IMR-90 (cell line): ENCODE measurements at regions not wholly inside any gene's neighbourhood (a gene's known extent, or its start where the extent isn't known, plus 50 kb on each side); places are given as distances from the start of the nearest gene placed in this dataset.

Source experiments
- ATAC-seq: fragments of 200-7000 bp; cut with Tn5 transposase; 2 replicates; pipeline ENCODE4 v1.9.1; 2020; ENCODE audit warnings: low read depth, mild to moderate bottlenecking, moderate library complexity
- BruUV-seq: library from RNA; stranded (reverse); fragments of 400-500 nt; replicated peaks from 2 replicates; lab custom pipeline; 2021; lab: Mats Ljungman, UMichigan
- CTCF ChIA-PET: fragments of 300-600 bp; formaldehyde crosslinking; extraction: SDS; loops from one replicate; lab custom pipeline; 2021; ENCODE audit warnings: antibody characterized with exemption; lab: Yijun Ruan, JAX
- POLR2A ChIA-PET: fragments of 300-600 bp; sonication (Branson Sonifier 250); formaldehyde crosslinking; loops from one replicate; lab custom pipeline; 2022; ENCODE audit warnings: antibody characterized with exemption; ENCODE audit not compliant: unreplicated experiment; lab: Charles Lee
- DNase-seq: peaks from one replicate; pipeline ENCODE4 v3.0.0; 2013
- H2AFZ ChIP-seq: replicated peaks from 2 replicates; pipeline ENCODE3; 2013; ENCODE audit warnings: low read length, mild to moderate bottlenecking; ENCODE audit not compliant: poor library complexity
- H2AK5ac ChIP-seq: 2 replicates; pipeline ENCODE4 v1.6.1; 2013; ENCODE audit warnings: low read depth, low read length, inconsistent platforms
- H2AK9ac ChIP-seq: replicated peaks from 2 replicates; pipeline ENCODE3; 2013; ENCODE audit warnings: mild to moderate bottlenecking, low read depth, low read length, moderate library complexity; ENCODE audit not compliant: poor library complexity
- H2BK120ac ChIP-seq: 2 replicates; pipeline ENCODE4 v1.6.1; 2013; ENCODE audit warnings: low read depth, low read length, inconsistent platforms
- H2BK15ac ChIP-seq: 3 replicates; pipeline ENCODE4 v1.6.1; 2013; ENCODE audit warnings: low read depth, low read length, inconsistent platforms
- H2BK20ac ChIP-seq: 2 replicates; pipeline ENCODE4 v1.6.1; 2013; ENCODE audit warnings: low read depth, mild to moderate bottlenecking, inconsistent platforms, low read length, moderate library complexity
- H2BK5ac ChIP-seq: 2 replicates; pipeline ENCODE4 v1.6.1; 2013; ENCODE audit warnings: mild to moderate bottlenecking, low read depth, low read length, inconsistent platforms; ENCODE audit not compliant: poor library complexity, severe bottlenecking
- H3K14ac ChIP-seq: replicated peaks from 2 replicates; pipeline ENCODE4 v1.6.1; 2013; ENCODE audit warnings: low read depth, low read length, inconsistent platforms
- H3K18ac ChIP-seq: 2 replicates; pipeline ENCODE4 v1.6.1; 2013; ENCODE audit warnings: low read depth, low read length, control low read depth
- H3K23ac ChIP-seq: 2 replicates; pipeline ENCODE4 v1.6.1; 2013; ENCODE audit warnings: low read depth, low read length, inconsistent platforms
- H3K27ac ChIP-seq: 2 replicates; pipeline ENCODE4 v1.5.1; 2013; ENCODE audit warnings: mild to moderate bottlenecking, control low read depth, low read length; ENCODE audit not compliant: insufficient read depth
- H3K27me3 ChIP-seq: 2 replicates; pipeline ENCODE4 v1.6.1; 2013; ENCODE audit warnings: low read length; ENCODE audit not compliant: control insufficient read depth, insufficient read depth
- H3K36me3 ChIP-seq: 2 replicates; pipeline ENCODE4 v1.6.1; 2013; ENCODE audit warnings: low read length, mixed read lengths; ENCODE audit not compliant: control insufficient read depth, insufficient read depth
- H3K4ac ChIP-seq: 2 replicates; pipeline ENCODE4 v1.6.1; 2013; ENCODE audit warnings: low read depth, low read length, inconsistent platforms
- H3K4me1 ChIP-seq: 2 replicates; pipeline ENCODE4 v1.6.1; 2013; ENCODE audit warnings: low read length, mixed read lengths; ENCODE audit not compliant: control insufficient read depth, insufficient read depth
- H3K4me2 ChIP-seq: 2 replicates; pipeline ENCODE4 v1.6.1; 2013; ENCODE audit warnings: low read depth, mild to moderate bottlenecking, control low read depth, low read length, moderate library complexity
- H3K4me3 ChIP-seq: 2 replicates; pipeline ENCODE4 v1.5.1; 2013; ENCODE audit warnings: low read depth, mild to moderate bottlenecking, control low read depth, low read length, moderate library complexity; ENCODE audit not compliant: insufficient read depth
- H3K56ac ChIP-seq: 2 replicates; pipeline ENCODE4 v1.6.1; 2013; ENCODE audit warnings: low read length, inconsistent platforms; ENCODE audit not compliant: insufficient read depth; ENCODE audit errors: extremely low read depth
- H3K79me1 ChIP-seq, 2 experiments: 2 replicates each; pipeline ENCODE4 v1.6.1; 2013; ENCODE audit warnings: low read length in 2 of 2, inconsistent platforms in 1 of 2, low read depth in 1 of 2
- H3K9ac ChIP-seq: 2 replicates; pipeline ENCODE4 v1.6.1; 2013; ENCODE audit warnings: low read depth, low read length, control low read depth
- H3K9me1 ChIP-seq: 2 replicates; pipeline ENCODE4 v1.6.1; 2013; ENCODE audit warnings: low read length, inconsistent platforms; ENCODE audit not compliant: insufficient read depth
- H3K9me3 ChIP-seq: 2 replicates; pipeline ENCODE4 v1.6.1; 2013; ENCODE audit warnings: low read length; ENCODE audit not compliant: control insufficient read depth, insufficient read depth
- H4K20me1 ChIP-seq: 2 replicates; pipeline ENCODE4 v1.6.1; 2013; ENCODE audit warnings: low read length, inconsistent platforms; ENCODE audit not compliant: insufficient read depth
- H4K5ac ChIP-seq: 2 replicates; pipeline ENCODE4 v1.6.1; 2013; ENCODE audit warnings: mild to moderate bottlenecking, low read depth, low read length, control low read depth
- H4K8ac ChIP-seq, 2 experiments: 2 replicates each; pipeline ENCODE4 v1.6.1; 2013; ENCODE audit warnings: low read depth in 2 of 2, low read length in 2 of 2, control low read depth in 1 of 2, inconsistent platforms in 1 of 2
- H4K91ac ChIP-seq: 2 replicates; pipeline ENCODE4 v1.6.1; 2013; ENCODE audit warnings: low read depth, low read length, inconsistent platforms; ENCODE audit not compliant: insufficient read depth
- BHLHE40 ChIP-seq: fragments of 150-350 bp; IDR thresholded peaks from 2 replicates; pipeline ENCODE4 v1.6.1; 2016; ENCODE audit warnings: mild to moderate bottlenecking, low read depth, low read length
- CEBPB ChIP-seq: IDR thresholded peaks from 2 replicates; pipeline ENCODE4 v1.6.1; 2012; ENCODE audit warnings: low read depth, low read length, improper control_type of control experiment
- CHD1 ChIP-seq: IDR thresholded peaks from 2 replicates; pipeline ENCODE4 v1.6.1; 2012; ENCODE audit warnings: low read depth, low read length, improper control_type of control experiment
- FOS ChIP-seq: fragments of 150-350 bp; IDR thresholded peaks from 2 replicates; pipeline ENCODE4 v1.6.1; 2016; ENCODE audit warnings: low read depth, low read length
- MAFK ChIP-seq: IDR thresholded peaks from 2 replicates; pipeline ENCODE4 v1.6.1; 2012; ENCODE audit warnings: low read depth, low read length, improper control_type of control experiment
- MAZ ChIP-seq: IDR thresholded peaks from 2 replicates; pipeline ENCODE4 v1.6.1; 2012; ENCODE audit warnings: low read depth, mild to moderate bottlenecking, low read length, improper control_type of control experiment, moderate library complexity, borderline replicate concordance
- RAD21 ChIP-seq: IDR thresholded peaks from 2 replicates; pipeline ENCODE4 v1.6.1; 2012; ENCODE audit warnings: low read length, improper control_type of control experiment
- RCOR1 ChIP-seq: IDR thresholded peaks from 2 replicates; pipeline ENCODE4 v1.6.1; 2012; ENCODE audit warnings: mild to moderate bottlenecking, low read length, improper control_type of control experiment; ENCODE audit not compliant: insufficient replicate concordance
- RFX5 ChIP-seq: IDR thresholded peaks from 2 replicates; pipeline ENCODE4 v1.8.0; 2012; ENCODE audit warnings: low read depth, mild to moderate bottlenecking, low read length, moderate library complexity
- WGBS, 2 experiments: methylation state at CpG; one replicate each; pipeline versions ENCODE4 v1.1.5 to v1.1.7; 2013; ENCODE audit warnings: missing lambda C conversion rate in 2 of 2; ENCODE audit not compliant: insufficient read length in 1 of 2; ENCODE audit errors: extremely low coverage in 2 of 2; 5-methylcytosine and 5-hydroxymethylcytosine counted together
- dilution Hi-C: fragments of 300-500 bp; cut with HindIII; formaldehyde crosslinking; loops from one replicate; pipeline ENCODE4 v1.14.3; 2018; ENCODE audit warnings: low sequenced_read_pairs; ENCODE audit not compliant: unreplicated experiment
- in situ Hi-C: fragments of 300-500 bp; cut with MboI; formaldehyde crosslinking; loops from 3 replicates; pipeline ENCODE4 v1.14.3; 2019; ENCODE audit warnings: low sequenced_read_pairs, inconsistent platforms, mixed read lengths
- intact Hi-C: fragments of 100-400 bp; cut with micrococcal nuclease; formaldehyde crosslinking; loops from 2 replicates; pipeline ENCODE4 v1.10.0; 2022
- TF ChIP-seq, protein P1 (sequence below): conservative IDR thresholded peaks from 2 replicates; pipeline ENCODE4 v1.5.1; 2012; ENCODE audit warnings: mild to moderate bottlenecking, low read depth, low read length, improper control_type of control experiment

DNA sequence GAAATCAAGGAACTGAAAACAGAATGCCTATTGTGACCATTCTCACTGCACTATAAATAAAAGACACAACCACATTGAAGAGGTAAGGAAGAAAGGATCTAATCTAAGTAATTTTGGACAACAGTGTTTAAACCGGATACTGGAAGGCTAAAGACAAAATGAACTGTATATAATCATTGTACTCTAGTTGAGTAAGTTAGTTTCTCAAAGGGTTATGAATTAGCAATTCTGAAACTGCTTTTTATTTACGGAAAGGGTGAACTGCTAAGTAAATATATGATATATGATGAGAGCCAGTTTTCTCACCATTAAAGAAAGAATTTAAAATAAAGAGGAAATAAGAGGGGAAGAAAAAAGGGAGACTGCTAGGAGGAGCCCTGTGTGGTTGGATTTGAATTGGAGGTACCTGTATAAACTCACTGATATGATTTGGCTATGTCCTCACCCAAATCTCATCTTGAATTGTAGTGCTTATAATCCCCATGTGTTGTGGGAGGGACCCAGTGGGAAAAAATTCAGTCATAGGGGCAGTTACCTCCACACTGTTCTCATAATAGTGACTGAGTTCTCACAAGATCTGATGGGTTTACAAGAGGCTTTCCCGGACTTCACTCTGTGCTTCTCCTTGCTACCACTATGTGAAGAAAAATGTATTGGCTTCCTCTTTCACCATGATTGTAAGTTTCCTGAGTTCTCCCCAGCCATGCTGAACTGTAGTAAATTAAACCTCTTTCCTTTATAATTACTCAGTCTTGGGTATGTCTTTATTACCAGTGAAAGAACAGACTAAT is 607.7 kb downstream of the PYDC2 start:
- dilution Hi-C loops (no loop called here), intact Hi-C loops (no loop called here), in situ Hi-C loops (no loop called here)
- no CpG with 5 or more reads among the region's 3 CpGs for WGBS, 2 experiments
- H3K36me3 ChIP-seq: no peaks in the 10 kb centered on the region
- no peak overlapping the region for H2BK15ac ChIP-seq
- H4K20me1 ChIP-seq: no peaks in the 10 kb centered on the region
- no peak overlapping the region for H3K18ac ChIP-seq
- no peaks in the 10 kb centered on the region for H3K79me1 ChIP-seq
- no peak for DNase-seq
- no peak overlapping the region for H3K56ac ChIP-seq
- H3K4ac ChIP-seq: no peak overlapping the region
- H3K4me3 ChIP-seq: no peak overlapping the region
- CTCF ChIA-PET: no interaction called here
- no peak overlapping the region for H2AFZ ChIP-seq
- no peaks in the 10 kb centered on the region for H3K9me1 ChIP-seq
- no peaks in the 10 kb centered on the region for H3K27me3 ChIP-seq
- BruUV-seq: no TSS peak
- H2BK20ac ChIP-seq: no peak overlapping the region
- no peak overlapping the region for H2BK120ac ChIP-seq
- no peak overlapping the region for H2BK5ac ChIP-seq
- H3K27ac ChIP-seq: no peak overlapping the region
- no peak overlapping the region for H4K8ac ChIP-seq
- H2AK9ac ChIP-seq: no peak overlapping the region
- no peak overlapping the region for H2AK5ac ChIP-seq
- H3K9me3 ChIP-seq: 0 out of 2 replicates have a peak, but pooled peaks cover 2% of the 10 kb centered on the region
- no peak overlapping the region for H4K91ac ChIP-seq
- H3K4me2 ChIP-seq: no peak overlapping the region
- H3K23ac ChIP-seq: no peak overlapping the region
- H3K9ac ChIP-seq: no peak overlapping the region
- H4K5ac ChIP-seq: no peak overlapping the region
- no peak for TF ChIP-seq FOS
- no peak for TF ChIP-seq RAD21
- TF ChIP-seq, protein P1, sequence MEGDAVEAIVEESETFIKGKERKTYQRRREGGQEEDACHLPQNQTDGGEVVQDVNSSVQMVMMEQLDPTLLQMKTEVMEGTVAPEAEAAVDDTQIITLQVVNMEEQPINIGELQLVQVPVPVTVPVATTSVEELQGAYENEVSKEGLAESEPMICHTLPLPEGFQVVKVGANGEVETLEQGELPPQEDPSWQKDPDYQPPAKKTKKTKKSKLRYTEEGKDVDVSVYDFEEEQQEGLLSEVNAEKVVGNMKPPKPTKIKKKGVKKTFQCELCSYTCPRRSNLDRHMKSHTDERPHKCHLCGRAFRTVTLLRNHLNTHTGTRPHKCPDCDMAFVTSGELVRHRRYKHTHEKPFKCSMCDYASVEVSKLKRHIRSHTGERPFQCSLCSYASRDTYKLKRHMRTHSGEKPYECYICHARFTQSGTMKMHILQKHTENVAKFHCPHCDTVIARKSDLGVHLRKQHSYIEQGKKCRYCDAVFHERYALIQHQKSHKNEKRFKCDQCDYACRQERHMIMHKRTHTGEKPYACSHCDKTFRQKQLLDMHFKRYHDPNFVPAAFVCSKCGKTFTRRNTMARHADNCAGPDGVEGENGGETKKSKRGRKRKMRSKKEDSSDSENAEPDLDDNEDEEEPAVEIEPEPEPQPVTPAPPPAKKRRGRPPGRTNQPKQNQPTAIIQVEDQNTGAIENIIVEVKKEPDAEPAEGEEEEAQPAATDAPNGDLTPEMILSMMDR: no peak
- no peak for TF ChIP-seq BHLHE40
- no peak for TF ChIP-seq CHD1
- no peak for TF ChIP-seq MAFK
- TF ChIP-seq RCOR1: no peak
- TF ChIP-seq MAZ: no peak
- no peak for TF ChIP-seq RFX5
- TF ChIP-seq CEBPB: no peak
- no peaks in the 10 kb centered on the region for H3K4me1 ChIP-seq
- no peak overlapping the region for H3K14ac ChIP-seq
- POLR2A ChIA-PET: no interaction called here
- ATAC-seq: no peak
